GM19351 (cell line): ENCODE measurements at regions not wholly inside any gene's neighbourhood (a gene's known extent, or its start where the extent isn't known, plus 50 kb on each side); places are given as distances from the start of the nearest gene placed in this dataset.
"Not testable (repeated sequence)": the region's sequence is repeated elsewhere in the genome, so short reads cannot be mapped to it uniquely, and the experiment has no call there.

Experiments used
- ATAC-seq: cut with Tn5 transposase; IDR thresholded peaks from one replicate; pipeline ENCODE4 v1.9.1; 2021; ENCODE audit warnings: mild to moderate bottlenecking, moderate library complexity; ENCODE audit not compliant: unreplicated experiment

DNA sequence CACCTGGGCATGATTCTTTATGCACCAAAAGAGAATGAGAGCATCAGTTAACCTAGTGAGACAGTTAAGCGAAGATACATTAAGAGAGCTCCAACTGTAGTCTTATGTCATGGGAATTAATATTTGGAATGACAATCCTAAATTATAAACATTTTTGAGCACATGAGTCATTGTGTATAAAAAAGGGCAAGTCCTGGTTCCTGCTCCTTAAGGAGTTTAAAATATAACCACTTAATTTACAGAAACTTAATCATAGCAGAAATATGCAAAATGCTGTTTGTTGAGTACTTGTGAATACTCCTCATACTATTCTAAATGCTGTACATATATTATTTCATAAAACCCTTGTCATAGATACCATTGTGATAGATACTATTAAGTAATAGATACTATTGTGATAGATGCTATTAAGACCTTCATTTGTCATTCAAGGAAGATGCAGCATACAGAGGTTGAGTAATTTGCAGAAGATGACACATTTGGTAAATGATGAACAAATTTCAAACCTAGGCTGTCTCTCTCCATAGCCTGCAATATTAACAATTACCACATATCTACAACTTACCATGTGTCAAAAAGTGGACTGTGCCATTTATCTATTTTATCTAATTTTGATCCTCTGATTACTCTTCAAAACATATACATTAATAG, 301.0 kb downstream of the TBC1D4 start:
- ATAC-seq, result no peak

DNA sequence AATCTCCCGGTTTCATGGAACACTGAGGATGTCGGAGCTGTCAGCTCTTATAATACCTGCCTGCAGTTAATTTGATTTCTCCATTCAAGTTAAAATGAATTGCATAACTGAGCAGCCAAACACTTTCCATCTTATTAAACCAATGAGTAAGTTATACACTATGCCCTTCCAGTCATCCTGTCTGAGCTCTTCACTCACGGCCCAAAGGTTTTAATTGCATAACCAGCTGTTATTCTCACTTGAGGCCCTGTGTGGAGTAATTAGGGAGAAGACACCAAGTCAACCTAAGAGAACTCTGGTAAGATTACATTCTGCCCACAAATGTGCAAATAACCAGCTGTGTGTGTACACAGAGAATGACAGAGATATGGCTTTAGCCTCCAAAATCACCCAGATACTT, 303.5 kb downstream of the TBC1D4 start:
- ATAC-seq, result no peak

GRCh38 chr13:75175575-75175974, 306.4 kb downstream of the TBC1D4 start:
- ATAC-seq, result no peak

- not testable (repeated sequence) for ATAC-seq
These were observed 306.9 kb downstream of the TBC1D4 start for GRCh38 chr13:75175097-75175496.

GRCh38 chr13:75174481-75174880, 307.5 kb downstream of the TBC1D4 start:
- ATAC-seq, result no peak

DNA sequence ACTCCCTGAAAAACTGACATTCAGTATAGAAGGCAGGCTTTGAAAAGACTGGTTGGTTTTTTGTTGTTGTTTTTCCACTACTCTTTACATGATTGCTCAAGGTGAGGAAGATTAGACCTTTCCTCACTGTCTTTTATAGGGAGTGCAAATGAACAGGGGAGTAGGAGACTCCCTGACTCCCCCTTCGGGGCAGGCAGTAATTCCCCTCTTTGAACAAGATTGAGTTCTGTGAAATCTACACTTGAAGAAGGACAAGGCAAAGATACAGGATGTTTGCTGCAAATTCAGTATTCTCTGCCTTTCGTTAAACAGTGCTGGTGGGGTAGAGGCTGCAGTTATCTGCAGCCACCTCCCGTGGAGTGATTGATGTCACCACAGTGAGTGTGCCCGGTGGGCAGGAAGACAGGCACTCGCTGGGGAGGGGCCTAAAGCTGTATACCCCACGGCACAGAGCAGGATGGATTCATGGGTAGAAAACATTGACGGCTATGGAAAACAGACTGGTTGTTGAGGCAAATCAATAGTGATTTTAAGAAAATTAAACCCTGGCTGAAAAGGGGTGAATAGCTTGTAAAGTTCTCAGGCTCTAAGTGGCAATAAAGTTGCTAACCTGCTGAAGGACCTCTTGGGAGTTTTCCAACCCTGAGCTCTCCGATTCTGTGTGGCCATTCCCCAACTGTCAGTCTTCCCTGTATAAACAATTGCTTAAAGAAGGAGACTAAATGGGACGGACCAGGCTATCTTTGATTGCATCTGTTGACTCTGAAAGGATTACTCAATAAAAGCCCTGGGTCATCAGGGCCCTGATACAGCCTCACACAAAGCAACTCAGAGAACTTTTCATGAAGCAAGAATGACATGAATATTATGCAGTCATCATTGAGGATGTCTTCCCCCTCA, 308.3 kb downstream of the TBC1D4 start:
- no peak for ATAC-seq

GRCh38 chr13:75170311-75170710, 311.7 kb downstream of the TBC1D4 start:
- ATAC-seq, result no peak

DNA sequence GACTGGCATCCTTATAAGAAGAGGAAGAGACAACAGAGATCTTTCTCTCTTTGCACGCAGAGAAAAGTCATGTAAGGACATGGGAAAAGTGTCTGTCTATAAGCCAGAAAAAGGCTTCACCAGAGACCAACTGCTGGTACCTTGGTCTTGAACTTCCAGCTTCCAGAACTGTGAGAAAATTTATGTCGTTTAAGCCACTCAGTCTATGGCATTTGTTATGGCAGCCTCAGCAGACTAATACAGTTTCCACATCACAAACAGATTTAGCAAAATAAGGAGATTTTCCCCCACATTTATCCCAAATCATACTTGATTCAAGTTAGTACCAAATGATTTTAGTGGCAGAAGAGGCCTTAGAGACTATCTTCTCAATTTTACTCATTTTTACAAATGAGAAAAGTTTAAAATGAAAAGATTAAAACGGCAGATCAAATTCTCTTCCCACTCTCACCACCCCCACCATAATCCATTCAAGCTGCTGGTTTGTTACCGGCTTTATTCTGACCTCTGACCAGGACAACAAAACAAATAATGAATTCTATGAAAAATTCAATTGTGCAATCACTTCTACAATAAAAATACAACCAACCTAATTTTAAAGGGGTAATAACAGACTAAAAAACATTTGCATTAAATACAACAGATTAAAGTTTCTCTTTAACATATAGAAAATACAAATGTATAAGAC, 316.3 kb downstream of the TBC1D4 start:
- no peak for ATAC-seq

- no peak for ATAC-seq
These were observed 320.2 kb downstream of the TBC1D4 start for GRCh38 chr13:75161804-75162203.

DNA sequence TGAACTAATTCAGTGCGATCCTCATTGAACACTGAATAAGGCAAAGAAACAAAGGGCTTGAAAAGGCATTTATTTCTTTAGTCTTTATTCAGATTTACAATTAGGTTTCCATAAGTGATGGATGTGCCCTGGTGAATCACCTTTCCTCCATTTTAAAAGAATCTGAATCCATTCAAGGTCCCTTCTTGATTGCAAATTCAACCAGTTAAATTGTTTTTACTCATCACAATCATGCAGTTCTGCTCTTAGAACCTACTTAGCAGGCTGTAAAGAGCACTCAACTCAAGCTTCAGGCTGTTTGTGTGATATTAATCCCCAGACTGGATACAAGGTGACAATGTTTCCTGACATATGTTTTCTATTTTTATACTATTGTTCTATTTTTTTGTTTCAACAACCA, 321.0 kb downstream of the TBC1D4 start:
- no peak for ATAC-seq

DNA sequence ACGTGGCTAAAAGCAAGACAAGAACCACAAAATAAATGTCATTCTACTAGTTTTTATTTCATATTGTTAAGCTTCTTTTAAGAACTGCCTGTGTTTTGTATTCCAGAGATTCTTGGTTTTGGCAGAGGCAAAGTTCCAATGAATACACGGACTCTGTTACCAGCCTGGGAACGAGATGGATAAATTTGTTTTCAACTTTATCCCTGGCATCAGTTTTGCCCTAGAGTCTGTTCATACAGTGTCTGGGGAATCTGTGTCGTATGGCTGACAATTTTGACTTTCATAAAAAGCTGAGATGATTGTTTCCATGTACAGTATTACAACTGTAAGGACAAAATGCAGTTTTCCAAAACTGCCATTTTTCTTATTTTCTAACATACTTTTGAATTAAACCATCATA, 327.6 kb downstream of the TBC1D4 start:
- no peak for ATAC-seq

DNA sequence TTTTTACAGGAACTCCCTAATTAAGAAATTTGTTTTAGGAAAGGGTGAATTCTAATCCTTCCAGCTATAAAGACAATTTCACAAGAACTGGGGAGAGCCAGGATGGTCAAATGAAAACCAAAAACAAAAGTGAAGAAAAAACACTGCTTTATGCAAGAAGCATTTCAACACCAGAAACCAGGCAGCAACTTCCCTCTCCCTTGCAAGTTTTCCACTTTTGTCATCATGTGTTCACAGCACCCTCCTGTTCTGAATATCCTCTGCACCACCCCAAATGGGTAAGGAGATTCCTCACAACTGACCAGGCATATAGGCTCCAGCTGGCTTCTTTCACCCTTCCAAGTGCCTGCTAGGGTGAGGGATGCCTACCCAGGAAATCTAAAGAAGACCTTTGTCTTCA, 328.1 kb downstream of the TBC1D4 start:
- no peak for ATAC-seq

DNA sequence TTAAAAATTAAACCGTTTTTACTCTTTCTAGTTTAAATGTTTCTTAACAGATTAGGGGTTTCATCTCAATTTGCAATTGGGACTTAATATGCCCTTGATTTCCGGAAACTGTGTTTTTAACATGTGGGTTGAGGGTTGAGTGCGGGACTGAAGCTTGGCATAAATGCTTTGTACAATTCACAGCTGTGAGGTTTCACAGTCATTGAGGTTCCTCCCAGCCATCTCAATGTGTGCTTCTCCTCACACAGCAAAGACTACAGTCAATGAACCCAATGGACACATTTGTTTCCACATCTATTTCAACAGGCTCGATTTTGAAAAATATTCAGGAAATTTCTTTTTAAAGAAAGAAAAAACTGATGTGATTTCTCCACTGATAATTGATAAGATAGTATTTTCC, 328.6 kb downstream of the TBC1D4 start:
- ATAC-seq, result no peak

DNA sequence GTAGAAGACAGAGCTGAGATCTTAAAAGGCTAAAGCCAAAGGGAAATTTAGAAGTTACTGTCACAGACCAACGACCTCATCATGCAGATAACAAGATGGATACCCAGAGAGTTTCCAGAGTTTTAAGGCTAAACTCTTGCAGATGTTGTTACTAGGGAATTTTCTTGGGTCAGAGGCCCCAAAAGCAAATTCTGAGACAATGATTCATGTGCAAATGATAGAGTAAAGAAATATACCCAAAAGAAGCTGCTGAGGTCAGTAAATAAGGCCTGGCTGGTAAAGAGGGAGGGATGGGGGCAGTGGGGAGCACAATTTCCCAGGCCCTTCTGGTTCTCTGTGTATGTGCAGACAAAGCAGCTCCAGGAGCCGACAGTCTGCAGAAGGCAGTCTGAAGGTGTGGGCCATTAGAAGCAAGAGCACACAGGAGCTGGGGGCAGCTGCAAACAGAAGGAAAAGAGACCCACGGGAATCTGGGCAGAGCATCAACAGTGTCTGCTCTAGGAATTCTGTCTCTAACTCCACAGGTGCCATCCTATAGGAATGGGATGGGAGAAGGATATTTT, 330.8 kb downstream of the TBC1D4 start:
- ATAC-seq, result no peak

- ATAC-seq, result no peak
These were observed 332.2 kb downstream of the TBC1D4 start for GRCh38 chr13:75149776-75150175.

DNA sequence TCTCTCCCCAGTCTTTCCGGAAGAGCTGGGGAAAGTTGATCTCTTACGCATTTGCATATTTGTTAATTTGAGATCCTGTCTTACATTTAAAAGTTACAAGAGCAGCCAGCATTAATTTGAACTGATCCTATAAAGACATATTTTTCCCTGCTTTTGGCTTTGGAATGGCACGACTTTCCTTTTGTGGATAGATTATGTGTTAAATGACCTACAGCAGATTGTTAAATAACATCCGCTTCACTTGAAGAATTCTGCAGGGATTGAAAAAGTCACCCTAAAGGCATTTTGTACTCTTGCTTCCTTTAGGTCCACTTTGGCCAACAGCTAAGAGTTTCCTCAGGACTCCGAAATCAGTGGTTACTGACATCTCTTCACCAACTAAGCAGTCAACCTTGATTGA, 334.0 kb downstream of the TBC1D4 start:
- ATAC-seq, result no peak

DNA sequence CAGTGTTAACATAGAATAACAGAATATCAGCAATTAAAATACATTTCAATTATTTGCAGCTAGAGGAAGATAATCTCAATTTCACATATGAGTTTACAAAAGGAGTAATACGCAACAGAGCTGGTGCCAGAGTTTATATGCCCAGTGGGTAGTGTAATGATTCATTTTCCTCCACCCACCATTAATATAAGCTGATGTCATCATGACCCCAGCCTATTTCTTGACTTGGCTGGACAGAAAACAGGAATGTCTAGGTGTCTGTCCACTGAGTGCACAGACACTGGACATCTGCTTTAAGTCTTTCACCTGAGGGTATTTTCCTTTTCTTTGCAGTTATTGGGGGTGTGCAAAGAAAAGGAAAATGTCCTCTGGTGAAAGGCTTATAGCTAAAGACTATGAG, 335.5 kb downstream of the TBC1D4 start:
- ATAC-seq, result no peak

DNA sequence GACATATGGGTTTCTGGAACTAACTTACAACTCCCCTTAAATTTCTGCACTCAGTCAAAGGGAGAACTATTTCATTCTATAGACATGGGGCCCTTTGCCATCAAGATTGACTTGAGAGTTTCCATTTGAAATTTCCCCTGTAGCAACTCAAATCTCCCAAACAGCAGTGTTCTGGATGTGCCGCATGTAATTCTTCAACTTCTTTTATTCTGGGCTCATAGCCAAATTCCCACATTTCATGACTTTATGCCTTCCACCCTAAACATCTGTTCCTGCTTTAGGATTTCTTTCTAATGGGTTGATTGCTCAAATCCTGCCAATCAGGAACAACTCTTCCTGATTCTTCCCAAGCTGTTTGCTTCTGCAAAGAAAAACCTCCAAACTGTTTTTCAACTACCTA, 336.0 kb downstream of the TBC1D4 start:
- ATAC-seq, result no peak

- no peak for ATAC-seq
These were observed 342.7 kb downstream of the TBC1D4 start for GRCh38 chr13:75139291-75139690.

- ATAC-seq, result no peak
These were observed 343.9 kb downstream of the TBC1D4 start for GRCh38 chr13:75137911-75138571.

DNA sequence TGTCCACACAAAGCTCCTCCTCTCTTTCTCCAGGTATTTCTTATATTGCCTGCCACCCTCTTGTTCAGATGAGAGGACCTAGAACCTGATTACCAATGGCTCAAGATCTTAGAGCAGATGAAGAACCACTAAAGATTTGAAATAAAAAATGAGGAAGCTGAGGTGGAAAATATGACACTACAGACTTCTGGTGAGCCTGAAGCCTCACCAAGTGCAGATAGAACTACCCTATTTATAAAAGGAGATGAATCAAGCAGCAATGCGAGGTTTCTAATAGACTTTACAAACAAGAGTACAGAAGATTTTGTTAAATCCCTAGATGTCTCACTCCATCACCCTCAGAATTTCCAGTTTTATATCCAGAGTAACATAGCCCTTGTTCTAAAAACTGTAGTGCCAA, 345.8 kb downstream of the TBC1D4 start:
- no peak for ATAC-seq
